Pulmonary artery endothelial cell (primary cell): ENCODE measurements at regions not wholly inside any gene's neighbourhood (a gene's known extent, or its start where the extent isn't known, plus 50 kb on each side); places are given as distances from the start of the nearest gene placed in this dataset.

ENCODE experiments used
- DNase-seq: peaks from one replicate; pipeline ENCODE4 v3.0.0-alpha.2; 2011; ENCODE audit warnings: low read depth, low spot score

DNA sequence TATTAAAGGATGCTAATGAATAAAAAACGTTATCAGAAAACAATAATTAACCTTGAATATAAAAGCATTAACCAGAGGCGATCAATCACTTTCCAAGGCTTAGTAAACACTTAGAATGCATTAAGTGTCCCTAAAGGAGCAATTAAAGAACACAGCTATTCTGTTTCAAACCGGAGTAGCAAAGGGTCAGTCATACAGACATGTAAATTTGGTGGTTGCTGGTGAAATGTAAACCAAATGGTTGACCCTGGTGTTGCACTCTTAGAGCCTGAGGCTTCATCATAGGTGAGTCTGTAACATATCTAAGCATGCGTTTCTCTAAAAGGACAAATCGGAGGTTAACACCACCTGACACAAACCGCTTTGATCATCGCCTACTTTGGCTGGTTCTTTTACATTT is 1280.1 kb downstream of the TYW1 start:
- no peak for DNase-seq

- no peak for DNase-seq
These were observed 1283.3 kb downstream of the TYW1 start for GRCh38 chr7:68279827-68280400.

GRCh38 chr7:68280931-68281330 is 1284.3 kb downstream of the TYW1 start:
- no peak for DNase-seq

GRCh38 chr7:68288144-68288593 is 1291.5 kb downstream of the TYW1 start:
- DNase-seq: no peak

DNA sequence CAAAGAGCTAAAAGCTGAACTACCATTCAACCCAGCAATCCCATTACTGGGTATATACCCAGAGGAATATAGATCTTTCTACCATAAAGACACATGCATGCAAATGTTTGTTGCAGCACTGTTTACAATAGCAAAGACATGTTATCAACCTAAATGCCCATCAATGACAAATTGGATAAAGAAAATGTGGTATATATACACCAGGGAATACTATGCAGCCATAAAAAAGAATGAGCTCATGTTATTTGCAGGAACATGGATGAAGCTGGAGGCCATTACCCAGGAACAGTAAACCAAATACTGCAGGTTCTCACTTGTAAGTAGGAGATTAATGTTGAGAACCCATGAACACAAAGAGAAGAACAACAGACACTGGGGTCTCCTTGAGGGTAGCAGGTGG is 1295.1 kb downstream of the TYW1 start:
- no peak for DNase-seq

DNA sequence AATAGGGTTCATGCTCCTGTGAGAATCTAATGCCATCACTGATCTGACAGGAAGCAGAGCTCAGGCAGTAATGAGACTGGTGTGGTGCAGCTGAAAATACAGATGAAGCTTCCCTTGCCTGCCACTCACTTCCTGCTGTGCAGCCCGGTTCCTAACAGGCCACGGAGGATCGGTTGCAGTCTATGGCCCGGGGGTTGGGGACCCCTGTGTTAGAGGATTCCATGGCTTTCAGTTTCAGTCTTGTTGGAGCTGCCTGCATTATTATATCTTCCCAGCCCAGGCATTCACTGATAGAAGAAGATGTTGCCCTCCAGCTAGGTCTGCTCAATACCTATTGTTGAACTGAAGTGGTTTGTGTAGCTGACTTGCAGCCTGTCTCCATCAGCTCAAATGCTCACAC is 1298.8 kb downstream of the TYW1 start:
- no peak for DNase-seq

- DNase-seq: no peak
These were observed 1293.7 kb upstream of the AUTS2 start for GRCh38 chr7:68304536-68304935.

DNA sequence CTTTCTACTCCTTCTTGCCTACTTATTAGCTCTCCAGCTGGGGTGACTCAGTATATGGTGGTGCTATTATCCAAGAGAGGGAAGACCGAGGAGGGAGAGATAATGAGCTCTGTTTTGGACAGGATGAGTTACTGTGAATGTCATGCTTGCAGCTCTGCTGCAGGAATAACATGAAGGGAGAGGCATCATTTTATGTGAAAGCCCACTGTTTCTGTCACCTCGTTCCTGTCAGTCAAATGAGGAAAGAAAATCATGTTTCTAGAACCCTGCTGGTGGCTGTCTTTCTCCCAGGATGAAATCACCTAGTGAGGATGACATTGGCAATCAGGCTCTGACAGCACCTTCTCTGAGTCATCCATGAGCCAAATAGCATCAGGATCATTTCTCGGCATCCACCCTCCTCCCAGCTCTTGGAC is 1291.6 kb upstream of the AUTS2 start:
- DNase-seq: no peak

DNA sequence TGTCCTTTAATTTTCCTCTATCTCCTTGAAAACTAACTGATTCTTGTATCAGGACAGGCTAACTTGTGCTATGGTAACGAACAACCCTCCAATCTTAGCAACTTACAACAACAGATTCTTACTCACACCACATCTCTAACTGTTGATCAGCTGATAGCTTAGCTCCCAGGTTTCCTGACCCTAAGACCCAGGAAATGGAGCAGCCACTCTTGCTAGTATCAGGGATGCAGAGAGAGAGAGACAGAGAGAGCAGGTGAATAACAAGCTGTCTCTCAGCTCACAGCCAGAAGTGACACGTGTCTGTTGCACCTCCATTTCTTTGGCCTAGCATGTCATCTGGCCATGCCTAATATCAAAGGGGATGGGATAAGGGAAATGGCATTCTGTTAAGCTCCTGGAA is 1289.0 kb upstream of the AUTS2 start:
- DNase-seq: no peak

GRCh38 chr7:68309806-68310205 is 1288.5 kb upstream of the AUTS2 start:
- DNase-seq: no peak

DNA sequence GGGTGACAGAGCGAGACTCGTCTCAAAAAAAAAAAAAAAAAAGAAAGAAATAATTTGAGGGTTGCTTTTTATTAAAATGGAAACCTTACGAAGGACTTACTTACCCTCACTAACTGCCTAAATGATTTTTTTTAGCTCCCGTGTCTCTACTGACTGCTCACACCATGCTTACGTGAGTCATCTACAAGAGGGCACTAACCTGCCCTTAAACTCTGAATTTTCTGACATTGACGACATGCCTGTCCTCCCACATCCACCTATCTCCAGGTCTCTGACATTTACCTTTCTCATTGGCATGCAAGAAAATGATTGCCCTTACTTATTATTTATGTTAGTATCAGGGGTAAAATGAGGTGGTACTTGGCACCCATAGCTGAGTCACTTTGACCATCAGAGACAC is 1286.3 kb upstream of the AUTS2 start:
- no peak for DNase-seq

DNA sequence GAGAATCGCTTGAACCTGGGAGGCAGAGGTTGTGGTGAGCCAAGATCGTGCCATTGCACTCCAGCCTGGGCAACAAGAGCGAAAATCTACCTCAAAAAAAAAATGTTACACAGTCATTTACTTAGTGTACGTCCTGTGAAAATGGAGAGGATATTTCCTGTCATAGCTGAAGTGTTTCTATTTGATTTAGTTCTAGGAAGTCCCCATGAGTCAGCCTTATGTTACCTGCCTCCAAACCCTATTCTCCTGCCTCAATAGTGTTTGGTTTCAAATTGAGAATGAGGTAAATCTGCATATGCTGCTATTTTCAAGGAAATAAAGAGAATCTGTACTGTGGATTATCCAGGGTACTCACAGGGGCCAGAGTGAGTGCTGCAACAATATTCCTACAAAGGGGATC is 1284.5 kb upstream of the AUTS2 start:
- DNase-seq: no peak

DNA sequence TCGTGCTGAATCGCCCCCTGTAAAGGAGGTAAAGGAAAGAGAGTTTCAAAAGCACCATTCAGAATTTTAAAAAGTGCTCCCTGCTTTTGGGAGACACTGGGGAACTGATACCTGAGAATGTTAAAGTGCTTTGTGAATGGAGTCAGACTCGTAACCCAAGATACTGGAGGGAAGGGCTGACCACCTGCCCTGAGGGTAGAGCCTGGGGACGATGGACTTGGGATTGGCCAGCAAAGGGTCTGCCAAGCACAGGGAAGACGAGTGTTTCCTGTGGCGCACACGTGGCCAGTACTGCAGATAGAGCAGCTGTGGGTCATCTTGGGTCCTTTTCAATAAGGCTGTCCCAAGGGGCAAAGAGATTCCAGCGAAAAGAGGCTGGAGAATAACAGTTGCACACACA is 1284.1 kb upstream of the AUTS2 start:
- no peak for DNase-seq

DNA sequence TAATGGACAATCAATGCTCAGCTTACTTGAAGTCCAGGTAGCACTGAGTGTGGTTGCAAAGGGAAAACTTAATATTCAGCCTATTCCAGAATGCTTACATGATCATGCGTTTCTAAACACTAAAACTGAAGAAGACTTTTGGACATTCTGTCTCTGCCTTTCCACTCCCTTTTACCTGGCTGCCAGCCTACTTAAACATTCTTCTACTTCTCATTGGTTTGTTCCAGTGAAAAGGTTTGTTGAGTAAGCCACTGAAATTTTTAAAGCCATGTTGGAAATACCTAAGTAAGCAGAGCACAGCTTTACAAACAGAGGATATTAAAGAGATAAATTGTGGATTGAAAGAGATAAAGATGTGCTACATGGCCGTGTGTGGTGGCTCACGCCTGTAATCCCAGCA is 1280.8 kb upstream of the AUTS2 start:
- DNase-seq: no peak

GRCh38 chr7:68319061-68319460 is 1279.2 kb upstream of the AUTS2 start:
- DNase-seq: no peak

DNA sequence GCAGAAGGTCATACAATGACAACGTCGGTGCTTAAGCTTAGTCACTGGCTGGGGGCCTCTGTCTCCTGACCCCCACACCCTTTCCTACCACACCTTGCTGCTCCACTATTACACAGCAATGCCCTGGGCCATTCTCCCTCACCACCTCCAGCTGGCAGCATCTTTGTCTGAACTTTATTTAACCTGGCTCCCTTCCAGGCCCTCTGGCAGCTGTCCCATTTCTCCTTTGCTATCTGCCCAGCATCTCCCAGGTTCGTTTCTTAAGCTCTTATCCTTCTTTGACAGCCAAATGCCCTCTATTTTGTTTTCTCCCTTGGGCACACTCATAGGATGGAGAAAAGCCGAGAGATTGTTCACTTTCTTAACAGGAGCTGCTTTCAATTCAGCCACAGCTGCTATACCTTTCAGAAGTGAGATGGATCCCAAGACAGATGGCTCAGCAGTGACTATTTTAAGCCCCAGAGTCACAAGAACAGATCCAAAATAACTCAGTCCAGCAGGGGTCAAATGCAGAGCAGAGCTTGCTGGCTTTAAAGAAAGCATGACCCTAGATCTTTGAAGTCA is 1277.1 kb upstream of the AUTS2 start:
- no peak for DNase-seq

GRCh38 chr7:68321776-68322496 is 1276.3 kb upstream of the AUTS2 start:
- no peak for DNase-seq

- DNase-seq: no peak
These were observed 1273.7 kb upstream of the AUTS2 start for GRCh38 chr7:68324621-68325020.

GRCh38 chr7:68334216-68334615 is 1264.1 kb upstream of the AUTS2 start:
- no peak for DNase-seq

DNA sequence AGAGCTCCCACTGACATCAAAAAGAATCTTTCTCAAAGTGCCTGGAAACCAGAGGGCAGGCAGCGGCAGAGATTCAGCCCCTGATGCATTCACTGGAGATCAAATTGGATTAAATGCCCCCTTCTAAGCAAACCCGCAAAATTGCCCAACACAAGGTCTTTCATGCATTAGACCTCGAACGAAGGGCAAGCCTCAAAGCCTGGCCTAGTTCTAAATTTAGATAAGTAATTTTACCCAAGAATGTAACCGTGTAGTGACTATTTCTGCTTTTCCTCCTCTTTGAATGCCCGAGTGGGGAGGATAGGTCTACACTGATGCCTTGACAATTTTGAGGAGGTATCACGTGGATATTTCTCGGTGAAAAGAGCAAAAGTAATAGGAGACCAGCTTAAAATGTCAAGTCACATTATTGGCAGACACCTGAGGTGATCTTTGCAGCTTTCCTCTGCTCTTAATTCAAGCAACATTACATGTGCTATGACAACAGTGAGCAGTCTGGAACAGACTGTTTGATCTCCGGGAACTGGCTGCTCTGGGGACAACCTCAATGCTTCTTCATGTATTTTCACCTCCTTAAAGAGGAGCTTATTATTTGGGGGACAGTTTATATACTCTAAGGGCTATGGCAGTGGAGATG is 1263.5 kb upstream of the AUTS2 start:
- no peak for DNase-seq

DNA sequence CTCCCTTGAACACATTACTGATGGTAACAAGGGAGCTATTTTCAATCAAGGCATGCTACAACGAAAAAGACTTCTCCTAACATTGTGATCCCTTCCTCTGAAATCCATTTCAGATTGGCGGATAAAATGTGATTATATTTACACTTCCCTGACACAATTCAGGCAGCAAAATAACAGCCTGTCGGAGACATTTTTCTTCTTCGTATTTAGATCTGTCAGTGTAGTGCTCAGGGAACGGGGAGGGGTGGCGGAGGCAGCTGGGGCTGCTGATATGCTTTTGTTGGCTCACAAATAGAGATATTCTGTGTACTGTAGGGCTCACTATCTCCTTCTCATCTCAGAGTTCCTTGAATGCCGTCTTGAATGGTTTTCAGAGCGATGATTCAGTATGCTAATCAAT is 1261.7 kb upstream of the AUTS2 start:
- no peak for DNase-seq

DNA sequence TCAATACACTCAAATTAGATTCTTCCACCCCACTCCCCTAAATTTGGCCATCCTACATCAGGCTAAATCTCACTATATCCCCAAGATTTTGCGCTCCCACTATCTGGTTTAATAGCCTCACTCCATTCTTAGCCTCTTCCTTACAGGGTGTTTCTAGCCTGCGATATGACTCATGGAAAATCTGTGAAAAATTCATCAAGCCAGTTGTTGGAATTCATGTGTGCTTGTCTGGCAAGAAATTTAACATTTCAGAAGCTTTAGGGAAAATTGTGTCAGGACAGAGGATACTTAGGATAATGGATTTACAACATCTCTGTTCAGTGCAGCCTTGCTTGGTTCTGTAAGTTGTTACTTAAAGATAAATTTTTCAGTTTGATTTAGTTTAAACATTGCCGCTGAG is 1249.9 kb upstream of the AUTS2 start:
- no peak for DNase-seq
